ENCODE measurements at regions not wholly inside any gene's neighbourhood (a gene's known extent, or its start where the extent isn't known, plus 50 kb on each side); places are given as distances from the start of the nearest gene placed in this dataset.

DNA sequence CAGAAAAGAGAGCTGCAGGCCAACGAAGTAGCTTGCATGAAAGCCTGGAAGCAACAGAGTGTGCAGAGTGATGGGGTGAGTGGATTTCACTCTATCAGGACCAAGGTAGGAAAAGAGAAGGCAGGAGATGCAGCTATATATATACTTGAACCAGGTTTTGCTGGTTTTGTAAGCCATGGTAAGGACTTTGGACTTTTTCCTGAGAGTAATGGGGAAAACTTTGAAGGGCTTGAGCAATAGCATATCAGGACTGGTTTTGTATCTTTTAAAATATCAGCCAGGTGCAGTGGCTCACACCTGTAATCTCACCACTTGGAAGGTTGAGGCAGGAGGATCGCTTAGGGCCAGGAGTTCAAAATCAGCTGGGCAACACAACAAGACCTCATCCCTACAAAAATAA, 120.6 kb upstream of the NRP1 start:
- DNase-seq (ENCODE audit: low read depth in 1 of 2, low spot score in 2 of 2) = no peak
- Histone ChIP-seq H3K9me3 (ENCODE audit: insufficient read depth in 2 of 2, low read depth in 1 of 2, low read length in 1 of 2) (no peaks in the 10 kb centered on the region), H3K23ac (ENCODE audit: insufficient read length) (no peak overlapping the region), H3K18ac (ENCODE audit: extremely low read depth, low read length) (no peak overlapping the region), H3K9ac (replicated peaks in 1 of 4; ENCODE audit: extremely low read depth in 1 of 4, low read depth in 3 of 4, low read length in 3 of 4) (no peak overlapping the region), H3K27ac (ENCODE audit: low read depth, low read length) (no peak overlapping the region), H3K4me2 (ENCODE audit: insufficient read depth in 1 of 2, low read depth in 2 of 2, low read length in 2 of 2) (no peak overlapping the region), H4K8ac (ENCODE audit: extremely low read depth, insufficient read depth, low read length) (no peak overlapping the region), H2AFZ (ENCODE audit: low read length) (no peak overlapping the region), H4K91ac (replicated peaks; ENCODE audit: insufficient read length, low read length) (no peak overlapping the region), H3K79me2 (ENCODE audit: control insufficient read depth in 1 of 2, insufficient read depth in 2 of 2, low read length in 2 of 2) (no peaks in the 10 kb centered on the region), H2AK5ac (ENCODE audit: low read depth, low read length) (no peak overlapping the region), H2BK20ac (ENCODE audit: low read length) (no peak overlapping the region), H3K4me3 (ENCODE audit: extremely low read depth in 1 of 4, insufficient read depth in 2 of 4, low read depth in 3 of 4, low read length in 4 of 4) (no peak overlapping the region), H4K20me1 (replicated peaks in 1 of 2; ENCODE audit: control insufficient read depth in 1 of 2, insufficient read depth in 2 of 2, low read length in 2 of 2) (peaks cover 0 to 3% of the 10 kb centered on the region in 2 experiments), H2BK5ac (ENCODE audit: low read depth, low read length) (no peak overlapping the region), H3K4ac (replicated peaks; ENCODE audit: insufficient read length, low read depth, low read length) (no peak overlapping the region), H2BK12ac (ENCODE audit: low read depth, low read length) (no peak overlapping the region), H2BK120ac (replicated peaks; ENCODE audit: low read depth, low read length) (no peak overlapping the region), H3K36me3 (ENCODE audit: control insufficient read depth in 2 of 4, insufficient read depth in 4 of 4, low read length in 3 of 4) (no peaks in the 10 kb centered on the region), H3K56ac (replicated peaks; ENCODE audit: insufficient read length, low read depth, low read length) (no peak overlapping the region), H3K23me2 (ENCODE audit: low read depth, low read length) (peaks cover 3% of the 10 kb centered on the region; the same call in 1 of the 2 replicates), H3K79me1 (ENCODE audit: low read depth, low read length) (no peaks in the 10 kb centered on the region), H4K5ac (ENCODE audit: insufficient read length, low read depth, low read length) (no peak overlapping the region), H3K27me3 (replicated peaks in 1 of 4; ENCODE audit: control insufficient read depth in 3 of 4, extremely low read depth in 1 of 4, insufficient read depth in 3 of 4, low read length in 3 of 4) (no peaks in the 10 kb centered on the region), H2BK15ac (ENCODE audit: low read length) (peak overlapping the region; percentile 40; the same call in 1 of the 2 replicates), H3K4me1 (replicated peaks in 1 of 4; ENCODE audit: control insufficient read depth in 3 of 4, insufficient read depth in 4 of 4, low read length in 3 of 4) (no peaks in the 10 kb centered on the region), H3K14ac (ENCODE audit: insufficient read length) (no peak overlapping the region)
- no peak for FAIRE-seq
- WGBS, 2 experiments (ENCODE audit: extremely low coverage in 1 of 2, insufficient coverage in 1 of 2, insufficient read length in 1 of 2, insufficient replicate concordance in 2 of 2, low coverage in 1 of 2, low lambda C conversion rate in 2 of 2, missing lambda C conversion rate in 1 of 2) = 74% methylated on average over 2 of the region's 2 CpGs; no CpG with 5 or more reads in 1 of the 2 experiments
- ChIA-PET CTCF (ENCODE audit: partially characterized antibody) (no interaction called here), POLR2A (ENCODE audit: partially characterized antibody) (no interaction called here)
- TF ChIP-seq PHF8 (conservative IDR thresholded peaks at IDR 0.05; ENCODE audit: low read depth, low read length) (no peak), CREB1 (IDR thresholded peaks at IDR 0.05) (no peak), CHD1 (IDR thresholded peaks at IDR 0.05; ENCODE audit: low read depth, low read length) (no peak), KDM1A (IDR thresholded peaks at IDR 0.05; ENCODE audit: borderline replicate concordance, low read length) (no peak)
- TF ChIP-seq, protein P1, sequence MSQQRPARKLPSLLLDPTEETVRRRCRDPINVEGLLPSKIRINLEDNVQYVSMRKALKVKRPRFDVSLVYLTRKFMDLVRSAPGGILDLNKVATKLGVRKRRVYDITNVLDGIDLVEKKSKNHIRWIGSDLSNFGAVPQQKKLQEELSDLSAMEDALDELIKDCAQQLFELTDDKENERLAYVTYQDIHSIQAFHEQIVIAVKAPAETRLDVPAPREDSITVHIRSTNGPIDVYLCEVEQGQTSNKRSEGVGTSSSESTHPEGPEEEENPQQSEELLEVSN (IDR thresholded peaks at IDR 0.05) = no peak

All from H1 (cell line).